HUDEP-2 (cell line): ENCODE measurements at regions not wholly inside any gene's neighbourhood (a gene's known extent, or its start where the extent isn't known, plus 50 kb on each side); places are given as distances from the start of the nearest gene placed in this dataset.

Source experiments
- DNase-seq, 76 experiments: peaks; one replicate each; lab custom pipeline; 2025; ENCODE audit not compliant: unreplicated experiment in 76 of 76; lab: John Stamatoyannopoulos, UW

GRCh38 chr4:171759274-171759673 lies 53.9 kb upstream of the GALNTL6 start:
- DNase-seq, result no peak

DNA sequence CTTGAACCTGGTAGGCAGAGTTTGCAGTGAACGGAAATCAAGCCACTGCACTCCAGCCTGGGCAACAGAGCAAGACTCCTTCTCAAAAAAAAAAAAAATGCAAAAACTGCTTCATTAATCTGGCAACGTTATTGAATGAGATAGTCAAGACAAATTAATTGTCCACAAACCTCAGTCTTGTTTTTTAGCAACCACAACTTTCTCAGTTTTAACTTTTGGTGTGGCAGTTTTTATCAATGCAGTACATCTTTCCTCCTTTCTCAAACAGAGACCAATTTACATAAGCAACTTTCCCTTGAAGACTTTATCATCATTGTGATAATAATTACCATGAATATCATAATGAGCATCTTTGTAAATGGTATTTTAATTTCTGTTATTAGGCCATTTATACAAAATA lies 61.7 kb upstream of the GALNTL6 start:
- DNase-seq, result no peak

- no peak for DNase-seq
Observed at GRCh38 chr4:171746418-171746817, 66.8 kb upstream of the GALNTL6 start.

DNA sequence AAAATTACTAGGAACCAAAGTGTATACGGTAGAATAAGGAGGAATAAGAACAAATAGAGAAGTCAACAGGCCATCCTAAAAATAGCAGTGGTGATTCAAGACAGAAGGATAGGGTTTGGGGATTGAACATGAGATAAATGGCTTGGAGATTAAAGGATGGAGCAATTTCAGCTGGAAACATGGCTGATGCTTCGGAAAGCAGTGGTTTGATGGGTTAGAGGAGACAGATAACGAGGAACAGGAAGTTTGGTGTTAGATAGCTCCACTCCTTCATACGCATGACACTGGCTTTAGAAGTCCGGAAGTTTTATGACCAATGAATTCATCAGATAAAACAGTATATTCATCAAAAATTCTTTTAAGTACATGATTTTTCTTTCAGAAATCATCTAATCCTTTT lies 70.8 kb upstream of the GALNTL6 start:
- no peak for DNase-seq

- DNase-seq, result no peak
Observed at GRCh38 chr4:171727185-171727584, 86.0 kb upstream of the GALNTL6 start.

- DNase-seq, result no peak
Observed at GRCh38 chr4:171721937-171722336, 91.3 kb upstream of the GALNTL6 start.

DNA sequence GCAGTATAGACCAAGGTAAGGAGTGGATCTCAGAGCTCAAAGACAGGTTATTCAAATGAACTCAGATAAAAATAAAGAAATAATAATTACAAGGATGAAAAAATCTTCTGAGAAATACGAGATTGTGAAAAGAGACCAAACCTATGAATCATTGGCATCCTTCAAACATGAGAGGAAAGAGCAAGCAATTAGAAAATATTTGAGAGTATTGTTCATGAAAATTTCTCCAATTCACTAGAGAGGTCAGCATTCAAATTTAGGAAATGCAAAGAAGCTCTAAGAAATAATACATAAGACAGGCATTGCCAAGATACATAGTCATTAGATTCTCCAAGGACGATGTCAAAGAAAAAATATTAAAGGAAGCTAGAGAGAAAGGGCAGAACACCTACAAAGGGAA lies 93.5 kb upstream of the GALNTL6 start:
- DNase-seq, result no peak

- no peak for DNase-seq
Observed at GRCh38 chr4:171718665-171719064, 94.5 kb upstream of the GALNTL6 start.

- DNase-seq, result no peak
Observed at GRCh38 chr4:171718069-171718468, 95.1 kb upstream of the GALNTL6 start.

DNA sequence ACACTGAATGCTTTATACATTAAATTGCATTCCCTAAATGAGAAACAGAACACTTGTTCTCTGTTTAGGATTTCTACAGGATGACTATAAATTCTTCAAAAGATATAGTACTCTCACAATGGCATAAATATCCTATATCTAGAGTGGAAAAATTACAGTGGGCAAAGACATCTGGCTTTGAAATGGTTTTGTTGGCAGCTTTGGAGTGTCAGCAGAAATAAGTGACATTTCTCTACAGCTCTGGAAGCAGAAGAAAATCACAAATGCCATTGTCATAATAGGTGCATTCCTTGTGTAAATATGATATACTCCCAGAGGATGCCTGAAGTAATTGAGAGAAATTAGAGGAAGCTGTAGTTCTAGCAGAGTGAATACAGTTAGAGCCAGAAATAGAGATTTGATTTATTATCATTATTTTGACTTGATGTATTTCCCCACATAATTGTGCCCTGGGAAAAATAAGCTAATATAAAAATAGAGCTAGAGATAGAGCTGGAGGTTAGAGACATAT lies 95.9 kb upstream of the GALNTL6 start:
- DNase-seq, result no peak

- no peak for DNase-seq
Observed at GRCh38 chr4:171715973-171716372, 97.2 kb upstream of the GALNTL6 start.

DNA sequence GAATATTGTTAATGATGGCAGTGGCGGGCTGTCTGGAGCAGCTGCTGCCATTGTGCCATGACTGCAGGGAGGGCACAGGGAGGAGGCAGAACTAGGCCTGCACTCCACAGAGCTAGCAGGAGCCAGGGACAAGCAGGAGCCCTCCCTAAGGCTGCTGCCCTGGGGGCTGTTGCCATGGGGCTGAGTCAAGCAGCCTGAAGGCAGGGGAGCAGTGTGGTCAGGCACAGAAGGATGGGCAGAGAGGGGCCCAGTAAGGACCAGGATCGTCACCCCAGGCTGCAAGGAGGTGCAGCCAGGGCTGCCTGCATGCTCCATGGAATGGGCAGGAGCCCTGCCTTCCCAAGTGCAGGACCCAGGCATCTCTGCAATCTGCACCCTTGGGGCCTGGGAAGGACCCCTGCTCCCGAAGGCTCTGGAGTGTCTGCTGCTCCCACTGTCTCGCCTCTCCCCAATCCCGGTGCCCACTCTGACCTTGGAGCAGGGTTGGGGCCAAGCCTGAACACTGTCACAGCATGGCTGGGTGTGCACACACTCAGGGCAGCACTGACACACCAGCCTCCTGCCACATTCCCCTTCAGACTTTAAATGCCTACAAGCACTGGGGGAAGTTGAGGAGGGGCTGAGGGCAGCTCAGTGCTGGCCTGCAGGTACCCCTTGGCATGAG lies 98.3 kb upstream of the GALNTL6 start:
- no peak for DNase-seq

DNA sequence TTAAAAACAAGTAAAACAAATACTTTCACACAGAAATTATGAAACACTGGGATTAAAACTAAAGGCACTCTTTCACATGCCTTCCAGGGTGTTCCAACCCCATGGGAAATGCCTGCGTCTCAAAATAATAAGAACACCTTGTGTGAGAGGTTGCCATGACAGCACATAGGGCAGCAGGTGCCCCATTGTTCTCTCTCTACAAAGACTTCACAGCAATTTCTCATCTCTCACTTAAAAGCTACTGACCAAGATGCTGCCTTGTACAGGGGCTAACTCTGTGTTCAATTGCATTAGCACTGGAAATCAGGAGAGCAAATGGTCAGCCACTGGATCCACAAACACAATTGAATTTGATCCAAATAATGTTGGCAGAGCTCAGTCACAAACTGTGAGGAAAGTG lies 102.5 kb upstream of the GALNTL6 start:
- DNase-seq, result no peak

GRCh38 chr4:171676555-171677215 lies 136.5 kb upstream of the GALNTL6 start:
- no peak for DNase-seq

DNA sequence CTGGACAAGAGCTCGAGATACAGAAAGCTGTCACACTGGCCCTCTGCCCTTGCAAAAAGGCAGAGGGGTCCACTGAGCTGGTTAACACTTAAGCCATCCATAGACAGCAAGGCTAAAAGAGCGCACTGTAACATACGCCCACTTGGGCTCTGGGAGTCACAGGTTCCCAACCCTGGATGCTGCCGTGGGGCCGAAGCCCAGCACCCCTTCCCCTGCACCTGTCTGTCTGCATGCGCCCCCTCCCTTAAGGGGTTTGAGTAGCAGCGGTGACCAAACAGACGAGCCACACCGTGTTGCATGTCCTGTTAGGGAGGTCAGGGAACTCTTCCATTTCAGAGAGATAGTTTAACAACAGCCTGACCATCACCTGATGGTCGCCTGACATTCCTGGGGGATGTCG lies 138.4 kb upstream of the GALNTL6 start:
- DNase-seq, result no peak

GRCh38 chr4:171668403-171668802 lies 144.8 kb upstream of the GALNTL6 start:
- no peak for DNase-seq

DNA sequence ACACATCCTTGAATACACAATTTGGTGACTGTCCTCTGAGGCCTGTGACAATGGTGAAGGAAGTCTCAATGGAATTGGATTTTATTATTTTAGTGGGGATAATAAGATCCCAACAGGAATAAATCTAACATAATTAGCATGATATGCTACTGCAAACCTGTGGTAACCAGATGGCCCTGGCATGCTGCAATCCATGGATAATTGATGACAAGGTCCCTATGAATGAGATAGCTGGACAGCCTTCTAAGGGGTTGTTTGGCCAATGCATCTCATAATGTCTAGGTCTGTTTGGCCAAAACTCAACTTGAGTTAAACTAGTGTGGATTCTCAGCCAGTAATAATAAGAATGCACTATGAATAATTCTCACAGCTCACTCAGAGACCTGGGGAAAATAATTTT lies 145.3 kb upstream of the GALNTL6 start:
- peak in 4 of 76 experiments; percentile 0 to 15 (median 1) for DNase-seq

DNA sequence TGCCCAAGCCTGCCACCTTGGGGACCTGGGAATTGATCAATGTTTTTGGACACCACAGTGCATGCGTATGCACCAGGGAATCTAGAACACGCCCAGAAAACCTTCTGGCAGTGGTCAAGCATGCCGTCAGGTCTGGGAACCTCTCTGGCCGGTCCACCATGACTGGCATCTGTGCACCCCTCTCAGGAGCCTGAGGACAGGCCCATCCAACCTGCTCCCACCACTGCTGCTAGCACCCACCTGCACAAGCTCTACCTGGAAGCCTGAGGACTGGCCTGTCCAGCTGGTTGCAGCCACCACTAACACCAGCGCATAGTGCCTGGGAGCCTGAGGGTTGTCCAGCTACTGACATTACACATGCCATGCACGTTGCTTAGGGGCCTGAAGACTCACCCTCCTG lies 162.1 kb upstream of the GALNTL6 start:
- no peak for DNase-seq

- DNase-seq, result no peak
Observed at GRCh38 chr4:171650543-171650942, 162.7 kb upstream of the GALNTL6 start.

GRCh38 chr4:171648926-171649325 lies 164.3 kb upstream of the GALNTL6 start:
- DNase-seq, result no peak

DNA sequence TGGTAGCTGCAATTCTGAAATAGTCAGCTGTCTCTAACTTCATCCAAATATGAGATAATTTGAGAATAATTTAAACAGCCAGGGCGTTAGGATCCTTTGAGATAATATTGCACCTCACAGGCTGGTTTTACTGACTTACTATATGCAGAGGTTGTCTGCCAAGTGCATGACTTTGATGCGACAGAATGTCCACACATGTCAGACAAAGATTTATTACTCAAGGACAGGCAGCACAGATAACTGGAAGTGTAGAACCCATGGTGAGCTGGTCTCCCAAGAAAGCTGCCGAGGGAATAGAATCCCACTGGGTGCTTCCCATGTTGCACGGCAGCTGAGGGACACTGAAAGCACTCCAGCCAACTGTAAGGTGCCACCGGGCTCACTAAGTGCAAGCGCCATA lies 166.2 kb upstream of the GALNTL6 start:
- DNase-seq, result no peak

DNA sequence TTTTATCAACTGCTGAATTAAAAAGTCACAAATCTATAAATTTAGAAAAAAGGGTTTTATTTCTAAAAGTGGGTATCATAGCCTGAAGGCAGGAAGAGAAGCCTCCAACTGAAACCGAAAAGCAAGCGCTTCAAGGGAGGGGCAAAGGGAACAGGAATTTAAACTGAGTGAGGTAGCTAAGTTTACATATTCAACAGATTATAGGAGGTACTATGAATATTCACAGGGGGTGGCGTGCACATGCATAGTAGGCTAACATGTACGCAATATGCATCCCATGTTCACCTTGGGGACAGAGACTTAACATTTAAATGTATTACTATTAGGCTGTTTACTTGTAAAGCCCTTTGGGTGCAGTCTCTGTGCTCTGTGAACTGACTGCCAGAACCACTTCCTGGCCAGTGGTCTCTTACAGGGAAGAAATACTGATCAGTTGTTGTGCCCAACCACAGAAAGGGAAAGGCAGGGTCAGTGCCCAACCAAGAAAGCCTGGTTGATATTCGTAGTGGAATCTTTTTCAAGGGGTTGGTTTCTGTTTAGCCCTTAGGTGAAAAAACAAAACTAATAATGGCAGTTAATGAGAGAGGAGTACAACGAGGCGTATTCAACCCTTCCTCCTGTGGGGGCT lies 168.7 kb upstream of the GALNTL6 start:
- DNase-seq, result no peak
